HCT116 (cell line): ENCODE measurements at regions not wholly inside any gene's neighbourhood (a gene's known extent, or its start where the extent isn't known, plus 50 kb on each side); places are given as distances from the start of the nearest gene placed in this dataset.

ENCODE experiments used
- CEBPB ChIP-seq: IDR thresholded peaks from 2 replicates; pipeline ENCODE4 v1.6.1; 2012; ENCODE audit warnings: low read depth
- CTCF ChIP-seq, 3 experiments: fragments of 200-600 bp in 1 of 3; sonication (generic) in 1 of 3; IDR thresholded peaks in 2 of 3; conservative IDR thresholded peaks in 1 of 3; 2 replicates each; pipeline ENCODE4 v1.5.1; 2012 to 2017; ENCODE audit warnings: low read depth in 2 of 3, low read length in 2 of 3, antibody characterized with exemption in 1 of 3, borderline replicate concordance in 1 of 3, control low read depth in 1 of 3, mild to moderate bottlenecking in 1 of 3, mixed read lengths in 1 of 3, mixed run types in 1 of 3, moderate library complexity in 1 of 3; ENCODE audit not compliant: insufficient read depth in 1 of 3
- EZH2 ChIP-seq: fragments of 200-600 bp; sonication (generic); IDR thresholded peaks from 2 replicates; pipeline ENCODE4 v1.6.1; 2017; ENCODE audit warnings: antibody characterized with exemption, mixed run types
- POLR2A ChIP-seq: IDR thresholded peaks from 2 replicates; pipeline ENCODE4 v1.7.0; 2011; ENCODE audit warnings: borderline replicate concordance; ENCODE audit not compliant: insufficient read depth, insufficient read length; ENCODE audit errors: extremely low read depth
- REST ChIP-seq: IDR thresholded peaks from 2 replicates; pipeline ENCODE4 v1.6.1; 2012; ENCODE audit warnings: low read depth
- YY1 ChIP-seq: IDR thresholded peaks from 2 replicates; pipeline ENCODE4 v1.6.1; 2011; ENCODE audit warnings: low read length, low read depth, moderate library complexity, mild to moderate bottlenecking; ENCODE audit not compliant: insufficient replicate concordance; ENCODE audit errors: extremely low read depth

GRCh38 chr14:98802044-98802443 lies 470.0 kb downstream of the BCL11B start:
- TF ChIP-seq CTCF (IDR thresholded peaks at IDR 0.05 in 2 of 3, conservative IDR thresholded peaks at IDR 0.05 in 1 of 3; ENCODE audit: borderline replicate concordance in 1 of 3, insufficient read depth in 1 of 3, low read depth in 2 of 3, low read length in 2 of 3) (no peak), CEBPB (no peak), POLR2A (no peak), REST (no peak), EZH2 (no peak), YY1 (no peak)
